ENCODE measurements at regions not wholly inside any gene's neighbourhood (a gene's known extent, or its start where the extent isn't known, plus 50 kb on each side); places are given as distances from the start of the nearest gene placed in this dataset.

- Histone ChIP-seq H3K27me3 (ENCODE audit: insufficient read depth, low read length) (no peaks in the 10 kb centered on the region), H3K79me2 (ENCODE audit: insufficient read depth, low read length) (no peaks in the 10 kb centered on the region)
- no peak for TF ChIP-seq CTCF (IDR thresholded peaks at IDR 0.05; ENCODE audit: extremely low read depth, low read depth, low read length)
These were observed 149.0 kb downstream of the SLITRK1 start for GRCh38 chr13:83733293-83733692.

GRCh38 chr13:83732755-83733154 is 149.5 kb downstream of the SLITRK1 start:
- Histone ChIP-seq H4K20me1 (ENCODE audit: insufficient read depth, low read length) (no peaks in the 10 kb centered on the region), H3K4me2 (ENCODE audit: insufficient read depth, low read length) (no peak overlapping the region), H3K4me1 (ENCODE audit: insufficient read depth, low read length) (no peaks in the 10 kb centered on the region), H3K27me3 (ENCODE audit: insufficient read depth, low read length) (no peaks in the 10 kb centered on the region), H3K36me3 (ENCODE audit: insufficient read depth, low read length) (no peaks in the 10 kb centered on the region), H3K9me3 (ENCODE audit: low read depth, low read length) (no peaks in the 10 kb centered on the region), H3K27ac (ENCODE audit: low read depth, low read length) (no peak overlapping the region), H3K79me2 (ENCODE audit: insufficient read depth, low read length) (no peaks in the 10 kb centered on the region), H2AFZ (ENCODE audit: low read length) (no peak overlapping the region), H3K4me3 (ENCODE audit: insufficient read depth, low read length) (no peak overlapping the region)
- no peak for DNase-seq (ENCODE audit: insufficient read length, low spot score, missing footprints)
- TF ChIP-seq CTCF (IDR thresholded peaks at IDR 0.05; ENCODE audit: extremely low read depth, low read depth, low read length) = no peak

More at GRCh38 chr13:83733293-83733692, 149.0 kb downstream of the SLITRK1 start:
- Histone ChIP-seq H3K4me3 (ENCODE audit: insufficient read depth, low read length) (no peak overlapping the region), H3K4me2 (ENCODE audit: insufficient read depth, low read length) (no peak overlapping the region), H4K20me1 (ENCODE audit: insufficient read depth, low read length) (no peaks in the 10 kb centered on the region), H3K4me1 (ENCODE audit: insufficient read depth, low read length) (no peaks in the 10 kb centered on the region), H3K36me3 (ENCODE audit: insufficient read depth, low read length) (no peaks in the 10 kb centered on the region), H3K9me3 (ENCODE audit: low read depth, low read length) (no peaks in the 10 kb centered on the region), H2AFZ (ENCODE audit: low read length) (no peak overlapping the region), H3K27ac (ENCODE audit: low read depth, low read length) (no peak overlapping the region)
- DNase-seq (ENCODE audit: insufficient read length, low spot score, missing footprints) = peak; percentile 65

GRCh38 chr13:83731113-83731512 is 151.2 kb downstream of the SLITRK1 start:
- H3K79me2 ChIP-seq (ENCODE audit: insufficient read depth, low read length) = no peaks in the 10 kb centered on the region

GRCh38 chr13:83730674-83731073 is 151.6 kb downstream of the SLITRK1 start:
- TF ChIP-seq CTCF (IDR thresholded peaks at IDR 0.05; ENCODE audit: extremely low read depth, low read depth, low read length) = no peak
- Histone ChIP-seq H3K36me3 (ENCODE audit: insufficient read depth, low read length) (no peaks in the 10 kb centered on the region), H3K4me2 (ENCODE audit: insufficient read depth, low read length) (no peak overlapping the region), H3K4me1 (ENCODE audit: insufficient read depth, low read length) (no peaks in the 10 kb centered on the region), H2AFZ (ENCODE audit: low read length) (no peak overlapping the region), H3K27ac (ENCODE audit: low read depth, low read length) (no peak overlapping the region), H3K9me3 (ENCODE audit: low read depth, low read length) (no peaks in the 10 kb centered on the region), H4K20me1 (ENCODE audit: insufficient read depth, low read length) (no peaks in the 10 kb centered on the region), H3K27me3 (ENCODE audit: insufficient read depth, low read length) (no peaks in the 10 kb centered on the region), H3K79me2 (ENCODE audit: insufficient read depth, low read length) (no peaks in the 10 kb centered on the region), H3K4me3 (ENCODE audit: insufficient read depth, low read length) (no peak overlapping the region)
- DNase-seq (ENCODE audit: insufficient read length, low spot score, missing footprints) = no peak

More at GRCh38 chr13:83731113-83731512, 151.2 kb downstream of the SLITRK1 start:
- Histone ChIP-seq H3K27me3 (ENCODE audit: insufficient read depth, low read length) (no peaks in the 10 kb centered on the region), H3K4me3 (ENCODE audit: insufficient read depth, low read length) (no peak overlapping the region), H4K20me1 (ENCODE audit: insufficient read depth, low read length) (no peaks in the 10 kb centered on the region), H3K27ac (ENCODE audit: low read depth, low read length) (no peak overlapping the region), H3K36me3 (ENCODE audit: insufficient read depth, low read length) (no peaks in the 10 kb centered on the region), H3K4me1 (ENCODE audit: insufficient read depth, low read length) (no peaks in the 10 kb centered on the region), H3K4me2 (ENCODE audit: insufficient read depth, low read length) (no peak overlapping the region), H3K9me3 (ENCODE audit: low read depth, low read length) (no peaks in the 10 kb centered on the region), H2AFZ (ENCODE audit: low read length) (no peak overlapping the region)
- TF ChIP-seq CTCF (IDR thresholded peaks at IDR 0.05; ENCODE audit: extremely low read depth, low read depth, low read length) = no peak
- no peak for DNase-seq (ENCODE audit: insufficient read length, low spot score, missing footprints)

Data from osteoblast (primary cell).